Activated CD4-positive, alpha-beta T cell treated with anti-CD3 and anti-CD28 coated beads for 48 hours (primary cell): ENCODE measurements at regions not wholly inside any gene's neighbourhood (a gene's known extent, or its start where the extent isn't known, plus 50 kb on each side); places are given as distances from the start of the nearest gene placed in this dataset.
"Not testable (repeated sequence)": the region's sequence is repeated elsewhere in the genome, so short reads cannot be mapped to it uniquely, and the experiment has no call there.

Source experiments
- DNase-seq: peaks from one replicate; pipeline ENCODE4 v3.0.0-alpha.2; 2020

- DNase-seq: peak; percentile 6
These were observed 105.4 kb downstream of the TTC8 start for GRCh38 chr14:88929656-88930436.

GRCh38 chr14:88931321-88932110 is 107.1 kb downstream of the TTC8 start:
- no peak for DNase-seq

GRCh38 chr14:88933191-88933590 is 108.7 kb downstream of the TTC8 start:
- DNase-seq: no peak

GRCh38 chr14:88934351-88934806 is 109.9 kb downstream of the TTC8 start:
- DNase-seq: no peak

- no peak for DNase-seq
These were observed 110.6 kb downstream of the TTC8 start for GRCh38 chr14:88935083-88935482.

GRCh38 chr14:88937706-88938105 is 113.3 kb downstream of the TTC8 start:
- DNase-seq: no peak

- DNase-seq: no peak
These were observed 116.2 kb downstream of the TTC8 start for GRCh38 chr14:88940671-88941070.

- no peak for DNase-seq
These were observed 117.0 kb downstream of the TTC8 start for GRCh38 chr14:88941414-88941813.

- no peak for DNase-seq
These were observed 123.5 kb downstream of the TTC8 start for GRCh38 chr14:88947646-88948598.

- no peak for DNase-seq
These were observed 125.6 kb downstream of the TTC8 start for GRCh38 chr14:88950069-88950468.

GRCh38 chr14:88951370-88951769 is 126.9 kb downstream of the TTC8 start:
- DNase-seq: no peak

- DNase-seq: no peak
These were observed 128.4 kb downstream of the TTC8 start for GRCh38 chr14:88952901-88953300.

- no peak for DNase-seq
These were observed 131.0 kb downstream of the TTC8 start for GRCh38 chr14:88955455-88955854.

GRCh38 chr14:88960496-88960895 is 136.0 kb downstream of the TTC8 start:
- no peak for DNase-seq

- no peak for DNase-seq
These were observed 136.8 kb downstream of the TTC8 start for GRCh38 chr14:88961214-88961613.

GRCh38 chr14:88962356-88962755 is 137.9 kb downstream of the TTC8 start:
- no peak for DNase-seq

GRCh38 chr14:88967299-88967698 is 142.8 kb downstream of the TTC8 start:
- DNase-seq: no peak

GRCh38 chr14:88975043-88975830 is 150.8 kb downstream of the TTC8 start:
- no peak for DNase-seq

GRCh38 chr14:88975926-88976325 is 151.5 kb downstream of the TTC8 start:
- no peak for DNase-seq

- DNase-seq: not testable (repeated sequence)
These were observed 156.5 kb downstream of the TTC8 start for GRCh38 chr14:88980907-88981306.

- no peak for DNase-seq
These were observed 157.5 kb downstream of the TTC8 start for GRCh38 chr14:88981948-88982347.

GRCh38 chr14:88983755-88984154 is 159.3 kb downstream of the TTC8 start:
- DNase-seq: no peak
